AG04449 (cell line): ENCODE measurements at regions not wholly inside any gene's neighbourhood (a gene's known extent, or its start where the extent isn't known, plus 50 kb on each side); places are given as distances from the start of the nearest gene placed in this dataset.
"Not testable (repeated sequence)": the region's sequence is repeated elsewhere in the genome, so short reads cannot be mapped to it uniquely, and the experiment has no call there.

Experiments
- CTCF ChIA-PET: fragments of 350-600 bp; formaldehyde crosslinking; extraction: SDS; loops from one replicate; lab custom pipeline; 2021; ENCODE audit warnings: antibody characterized with exemption; lab: Yijun Ruan, JAX
- POLR2A ChIA-PET: fragments of 400-600, 350-600 bp; formaldehyde crosslinking; extraction: SDS; loops from one replicate; lab custom pipeline; 2020; ENCODE audit warnings: antibody characterized with exemption, inconsistent platforms; lab: Yijun Ruan, JAX
- DNase-seq: peaks from one replicate; pipeline ENCODE4 v3.0.0-alpha.2; 2010; ENCODE audit warnings: low read depth, low spot score
- H3K4me3 ChIP-seq: 2 replicates; pipeline ENCODE4 v1.5.1; 2011; ENCODE audit warnings: low read depth, mild to moderate bottlenecking, control low read depth, low read length
- TF ChIP-seq, protein P1 (sequence below): IDR thresholded peaks from one replicate; pipeline ENCODE4 v1.5.1; 2011; ENCODE audit warnings: mild to moderate bottlenecking, moderate library complexity, low read length, control low read depth, inconsistent platforms; ENCODE audit not compliant: insufficient read depth; ENCODE audit errors: missing control alignments

DNA sequence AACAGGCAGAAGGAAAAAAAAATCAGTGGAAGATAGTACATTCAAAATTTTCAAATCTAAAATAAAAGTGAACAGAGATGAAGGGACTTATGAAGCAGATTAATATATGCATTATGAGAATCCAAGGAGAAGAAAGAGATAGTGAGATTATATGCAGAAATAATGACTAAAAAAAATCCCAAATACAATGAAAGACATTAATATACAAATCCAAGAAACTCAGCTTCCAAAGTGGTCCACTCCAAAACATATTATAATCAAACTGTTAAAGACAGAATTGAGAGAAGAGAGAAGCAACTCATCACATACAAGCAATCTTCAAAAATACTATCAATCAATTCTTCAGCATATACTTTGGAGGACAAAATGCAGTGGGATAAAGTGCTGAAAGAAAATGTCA, 73.5 kb upstream of the CARMIL1 start:
- CTCF ChIA-PET, result interaction anchor here (0.9 kb wide), 1 partner anchor 18 kb away, joined by 4 read pairs; no protein-coding TSS in a partner anchor
- POLR2A ChIA-PET, result no interaction called here
- DNase-seq, result no peak
- H3K4me3 ChIP-seq, result no peak overlapping the region
- TF ChIP-seq, protein P1, sequence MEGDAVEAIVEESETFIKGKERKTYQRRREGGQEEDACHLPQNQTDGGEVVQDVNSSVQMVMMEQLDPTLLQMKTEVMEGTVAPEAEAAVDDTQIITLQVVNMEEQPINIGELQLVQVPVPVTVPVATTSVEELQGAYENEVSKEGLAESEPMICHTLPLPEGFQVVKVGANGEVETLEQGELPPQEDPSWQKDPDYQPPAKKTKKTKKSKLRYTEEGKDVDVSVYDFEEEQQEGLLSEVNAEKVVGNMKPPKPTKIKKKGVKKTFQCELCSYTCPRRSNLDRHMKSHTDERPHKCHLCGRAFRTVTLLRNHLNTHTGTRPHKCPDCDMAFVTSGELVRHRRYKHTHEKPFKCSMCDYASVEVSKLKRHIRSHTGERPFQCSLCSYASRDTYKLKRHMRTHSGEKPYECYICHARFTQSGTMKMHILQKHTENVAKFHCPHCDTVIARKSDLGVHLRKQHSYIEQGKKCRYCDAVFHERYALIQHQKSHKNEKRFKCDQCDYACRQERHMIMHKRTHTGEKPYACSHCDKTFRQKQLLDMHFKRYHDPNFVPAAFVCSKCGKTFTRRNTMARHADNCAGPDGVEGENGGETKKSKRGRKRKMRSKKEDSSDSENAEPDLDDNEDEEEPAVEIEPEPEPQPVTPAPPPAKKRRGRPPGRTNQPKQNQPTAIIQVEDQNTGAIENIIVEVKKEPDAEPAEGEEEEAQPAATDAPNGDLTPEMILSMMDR, result no peak

- H3K4me3 ChIP-seq, POLR2A ChIA-PET, DNase-seq: not testable (repeated sequence)
- CTCF ChIA-PET, result interaction anchor here (1.0 to 1.4 kb wide), 2 partner anchors 16 to 349 kb away, joined by 3 read pairs; no protein-coding TSS in a partner anchor
Measured at GRCh38 chr6:25207453-25208155, 71.6 kb upstream of the CARMIL1 start.

DNA sequence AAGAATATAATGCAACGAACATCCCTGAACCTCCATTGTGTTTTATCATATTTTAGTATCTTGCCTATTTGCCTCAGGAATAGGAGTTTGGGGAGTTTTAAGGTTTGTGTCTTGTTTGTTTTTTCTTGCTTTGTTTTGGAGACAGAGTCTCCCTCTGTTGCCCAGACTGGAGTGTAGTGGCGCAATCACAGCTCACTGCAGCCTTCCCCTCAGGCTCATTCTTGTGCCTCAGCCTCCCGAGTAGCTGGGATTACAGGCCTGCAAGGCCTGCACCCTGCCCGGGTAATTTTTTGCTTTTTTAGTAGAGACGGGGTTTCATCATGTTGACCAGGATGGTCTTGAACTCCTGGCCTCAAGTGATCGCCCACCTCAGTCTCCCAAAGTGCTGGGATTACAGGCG, 63.3 kb upstream of the CARMIL1 start:
- ChIA-PET POLR2A (no interaction called here), CTCF (interaction anchor here (1.0 to 2.3 kb wide), 2 partner anchors 8 to 145 kb away, joined by 3 to 15 read pairs; no protein-coding TSS in a partner anchor)
- H3K4me3 ChIP-seq, result no peak overlapping the region
- no peak for DNase-seq
- TF ChIP-seq, protein P1, result no peak

- ChIA-PET POLR2A (no interaction called here), CTCF (interaction anchor here (0.7 to 1.7 kb wide), 3 partner anchors 9 to 339 kb away, joined by 3 to 5 read pairs (median 3); no protein-coding TSS in a partner anchor)
- TF ChIP-seq, protein P1, result no peak
- no peak overlapping the region for H3K4me3 ChIP-seq
- no peak for DNase-seq
Measured at GRCh38 chr6:25217302-25217701, 61.9 kb upstream of the CARMIL1 start.

GRCh38 chr6:25217829-25218228, 61.3 kb upstream of the CARMIL1 start:
- DNase-seq, result no peak
- H3K4me3 ChIP-seq, result no peak overlapping the region
- POLR2A ChIA-PET, result no interaction called here
- TF ChIP-seq, protein P1, result no peak
- CTCF ChIA-PET, result interaction anchor here (0.7 to 1.7 kb wide), 3 partner anchors 8 to 339 kb away, joined by 3 to 5 read pairs (median 3); no protein-coding TSS in a partner anchor

- no peak overlapping the region for H3K4me3 ChIP-seq
- DNase-seq, result no peak
- POLR2A ChIA-PET, result no interaction called here
- TF ChIP-seq, protein P1, result no peak
- CTCF ChIA-PET, result interaction anchor here (1.2 to 3.7 kb wide), 4 partner anchors 18 to 384 kb away, joined by 3 to 21 read pairs (median 4); no protein-coding TSS in a partner anchor
Measured at GRCh38 chr6:25218346-25218745, 60.8 kb upstream of the CARMIL1 start.
